ENCODE measurements at regions not wholly inside any gene's neighbourhood (a gene's known extent, or its start where the extent isn't known, plus 50 kb on each side); places are given as distances from the start of the nearest gene placed in this dataset.
"Not testable (repeated sequence)": the region's sequence is repeated elsewhere in the genome, so short reads cannot be mapped to it uniquely, and the experiment has no call there.

GRCh38 chr17:30586818-30587595 is 109.8 kb downstream of the GOSR1 start:
- DNase-seq (ENCODE audit: low read depth), result no peak

GRCh38 chr17:30584810-30585209 is 107.6 kb downstream of the GOSR1 start:
- no peak for DNase-seq (ENCODE audit: low read depth)

DNA sequence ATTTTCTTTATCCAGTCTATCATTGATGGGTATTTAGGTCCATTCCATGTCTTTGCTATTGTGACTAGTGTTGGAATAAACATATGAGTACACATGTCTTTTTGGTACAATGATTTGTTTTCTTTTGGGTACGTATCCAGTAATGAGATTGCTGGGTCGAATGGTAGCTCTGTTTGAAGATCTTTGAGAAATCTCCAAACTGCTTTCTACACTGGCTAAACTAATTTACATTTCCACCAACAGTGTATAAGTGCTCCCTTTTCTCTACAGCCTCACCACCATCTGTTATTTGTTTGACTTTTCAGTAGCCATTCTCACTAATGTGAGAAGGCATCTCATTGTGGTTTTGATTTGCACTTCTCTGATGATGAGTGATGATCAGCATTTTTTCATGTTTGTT is 103.7 kb downstream of the GOSR1 start:
- peak; percentile 75 for DNase-seq (ENCODE audit: low read depth)

DNA sequence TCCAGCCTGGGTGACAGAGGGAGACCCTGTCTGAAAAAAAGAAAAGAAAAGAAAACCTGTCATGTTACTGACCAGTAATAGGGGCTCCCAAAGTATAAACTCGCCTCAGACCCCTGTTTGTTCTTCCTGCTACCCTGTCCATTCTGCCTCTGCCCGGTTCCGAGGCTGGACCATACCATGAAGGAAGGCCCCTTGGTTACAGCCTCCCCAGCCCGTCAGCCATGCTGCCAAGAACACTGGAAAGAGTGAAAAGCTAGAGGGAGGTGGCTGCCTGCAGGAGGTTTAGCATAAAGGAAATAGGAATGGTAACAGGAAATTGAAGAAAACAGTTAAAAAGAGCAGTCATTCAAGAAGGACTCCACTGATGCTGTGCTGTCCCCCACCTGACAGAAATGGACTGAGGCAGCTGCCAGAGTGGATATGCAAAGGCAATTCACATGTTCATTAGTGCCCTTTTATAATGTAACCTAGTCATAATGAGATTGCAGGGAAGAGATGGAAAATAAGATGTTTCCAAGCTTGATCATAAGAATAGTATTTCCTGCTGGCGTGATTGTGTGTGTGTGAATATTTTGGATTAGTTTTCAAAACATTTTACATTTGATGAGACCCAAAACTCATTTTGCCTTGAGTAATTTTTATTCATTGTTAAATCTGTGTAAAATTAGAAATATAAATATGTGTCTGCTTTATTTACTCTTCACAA is 102.6 kb downstream of the GOSR1 start:
- DNase-seq (ENCODE audit: low read depth), result peak; percentile 36

GRCh38 chr17:30578015-30578717 is 101.0 kb downstream of the GOSR1 start:
- DNase-seq (ENCODE audit: low read depth), result not testable (repeated sequence)
